ENCODE measurements at regions not wholly inside any gene's neighbourhood (a gene's known extent, or its start where the extent isn't known, plus 50 kb on each side); places are given as distances from the start of the nearest gene placed in this dataset.

DNA sequence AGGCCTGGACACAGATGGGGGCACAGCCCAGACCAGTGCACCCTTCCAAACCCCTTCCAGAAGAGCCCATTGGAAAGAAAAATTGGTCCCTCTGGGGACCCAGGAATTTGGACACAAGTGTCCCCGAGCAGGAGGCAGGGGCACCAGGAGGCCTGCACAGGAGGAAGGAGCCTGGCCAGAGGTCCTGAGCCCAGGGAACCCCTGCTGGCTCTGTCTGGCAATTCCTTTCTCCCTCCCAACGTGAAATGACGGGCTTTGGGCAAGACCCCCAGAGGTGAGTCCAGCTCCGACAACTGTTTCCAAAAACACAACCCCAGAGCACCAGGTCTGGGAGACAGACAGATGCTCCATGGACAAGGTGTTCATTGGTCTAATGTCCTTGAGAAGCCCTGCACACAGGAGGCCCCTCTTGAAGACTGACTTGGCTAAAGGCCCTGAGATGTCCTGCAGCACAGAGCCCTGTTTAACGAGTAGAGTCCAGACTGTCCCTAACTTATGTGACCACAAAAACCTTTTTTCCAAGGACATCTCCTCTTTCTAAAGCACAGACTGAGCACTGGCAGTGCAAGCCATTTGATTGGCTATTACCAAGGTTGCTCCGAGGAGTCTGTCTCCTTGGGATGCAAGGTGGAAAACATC lies 150.7 kb downstream of the OAT start:
- Histone ChIP-seq H3K9me1 (ENCODE audit: insufficient read depth, low read length) (no peaks in the 10 kb centered on the region), H3K4me1 (ENCODE audit: control insufficient read depth, insufficient read depth, low read length) (no peaks in the 10 kb centered on the region), H3K14ac (replicated peaks; ENCODE audit: low read depth, low read length) (no peak overlapping the region), H3K36me3 (ENCODE audit: control insufficient read depth, insufficient read depth, low read length) (no peaks in the 10 kb centered on the region), H3K4ac (ENCODE audit: low read depth, low read length) (no peak overlapping the region), H4K8ac (ENCODE audit: low read depth in 2 of 2, low read length in 2 of 2) (no peak overlapping the region), H4K5ac (ENCODE audit: low read depth, low read length) (no peak overlapping the region), H3K4me2 (ENCODE audit: low read depth, low read length) (no peak overlapping the region), H2BK20ac (ENCODE audit: low read depth, low read length) (no peak overlapping the region), H2BK15ac (ENCODE audit: low read depth, low read length) (no peak overlapping the region), H3K23ac (ENCODE audit: low read depth, low read length) (no peak overlapping the region), H2AFZ (replicated peaks; ENCODE audit: low read length, poor library complexity) (no peak overlapping the region), H2BK5ac (ENCODE audit: low read depth, low read length, poor library complexity, severe bottlenecking) (no peak overlapping the region), H3K4me3 (ENCODE audit: insufficient read depth, low read depth, low read length) (no peak overlapping the region), H3K9ac (ENCODE audit: low read depth, low read length) (no peak overlapping the region), H2BK120ac (ENCODE audit: low read depth, low read length) (no peak overlapping the region), H3K79me1 (ENCODE audit: low read depth in 1 of 2, low read length in 2 of 2) (no peaks in the 10 kb centered on the region), H3K18ac (ENCODE audit: low read depth, low read length) (no peak overlapping the region), H2AK5ac (ENCODE audit: low read depth, low read length) (no peak overlapping the region), H3K56ac (ENCODE audit: extremely low read depth, insufficient read depth, low read length) (no peak overlapping the region), H4K91ac (ENCODE audit: insufficient read depth, low read depth, low read length) (no peak overlapping the region), H3K27me3 (ENCODE audit: control insufficient read depth, insufficient read depth, low read length) (no peaks in the 10 kb centered on the region), H3K9me3 (ENCODE audit: control insufficient read depth, insufficient read depth, low read length) (peaks cover 32% of the 10 kb centered on the region), H4K20me1 (ENCODE audit: insufficient read depth, low read length) (no peaks in the 10 kb centered on the region), H2AK9ac (replicated peaks; ENCODE audit: low read depth, low read length, poor library complexity) (no peak overlapping the region), H3K27ac (ENCODE audit: insufficient read depth, low read length) (no peak overlapping the region)
- CTCF ChIA-PET: no interaction called here
- POLR2A ChIA-PET (ENCODE audit: unreplicated experiment): no interaction called here
- 37% methylated on average over 2 of the region's 6 CpGs; no CpG with 5 or more reads in 1 of the 2 experiments for WGBS, 2 experiments (ENCODE audit: extremely low coverage in 2 of 2, insufficient read length in 1 of 2)
- no peak for ATAC-seq (ENCODE audit: low read depth)
- DNase-seq: no peak
- dilution Hi-C loops (cut with HindIII; ENCODE audit: low sequenced_read_pairs, unreplicated experiment) (no loop called here), in situ Hi-C loops (cut with MboI; ENCODE audit: low sequenced_read_pairs) (no loop called here), intact Hi-C loops (cut with micrococcal nuclease) (no loop called here)
- BruUV-seq (replicated peaks): no TSS peak
- TF ChIP-seq, protein P1, sequence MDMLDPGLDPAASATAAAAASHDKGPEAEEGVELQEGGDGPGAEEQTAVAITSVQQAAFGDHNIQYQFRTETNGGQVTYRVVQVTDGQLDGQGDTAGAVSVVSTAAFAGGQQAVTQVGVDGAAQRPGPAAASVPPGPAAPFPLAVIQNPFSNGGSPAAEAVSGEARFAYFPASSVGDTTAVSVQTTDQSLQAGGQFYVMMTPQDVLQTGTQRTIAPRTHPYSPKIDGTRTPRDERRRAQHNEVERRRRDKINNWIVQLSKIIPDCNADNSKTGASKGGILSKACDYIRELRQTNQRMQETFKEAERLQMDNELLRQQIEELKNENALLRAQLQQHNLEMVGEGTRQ (IDR thresholded peaks at IDR 0.05; ENCODE audit: low read depth, low read length): no peak
- TF ChIP-seq MXI1 (IDR thresholded peaks at IDR 0.05; ENCODE audit: borderline replicate concordance, low read depth, low read length): no peak
- TF ChIP-seq RCOR1 (IDR thresholded peaks at IDR 0.05; ENCODE audit: insufficient replicate concordance, low read length): no peak
- no peak for TF ChIP-seq RFX5 (IDR thresholded peaks at IDR 0.05; ENCODE audit: low read depth, low read length)
- no peak for TF ChIP-seq NFE2L2 (IDR thresholded peaks at IDR 0.05; ENCODE audit: low read depth, low read length)
- TF ChIP-seq SMC3 (IDR thresholded peaks at IDR 0.05; ENCODE audit: low read depth, low read length): no peak
- no peak for TF ChIP-seq MAZ (IDR thresholded peaks at IDR 0.05; ENCODE audit: borderline replicate concordance, low read depth, low read length)
